ENCODE measurements at regions not wholly inside any gene's neighbourhood (a gene's known extent, or its start where the extent isn't known, plus 50 kb on each side); places are given as distances from the start of the nearest gene placed in this dataset.
A peak's percentile ranks its signal among the peaks of the same experiment; 100 is the strongest.

DNA sequence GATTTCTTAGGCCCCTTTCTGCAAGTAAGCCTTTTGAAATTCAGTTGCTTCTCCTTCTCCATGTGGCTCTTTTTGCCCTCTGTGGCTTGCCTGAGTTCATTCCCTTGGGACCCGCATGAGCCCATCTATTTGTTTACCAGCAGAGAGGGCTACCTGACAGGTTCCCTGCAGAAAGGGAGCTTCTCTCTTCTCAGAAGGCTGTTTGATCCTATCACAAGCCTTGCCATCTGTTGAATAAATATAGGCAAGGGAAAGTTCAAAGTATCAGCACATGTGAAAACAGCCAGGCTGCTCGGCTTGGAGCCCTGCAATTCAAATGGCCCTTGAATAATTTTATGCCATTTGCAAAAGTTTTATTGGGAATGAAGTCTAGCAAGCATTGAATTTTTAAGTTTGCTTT, 720.2 kb upstream of the FZD8 start:
- no peak overlapping the region for H3K27ac ChIP-seq
- peaks cover 0 to 6% (median 0%) of the 10 kb centered on the region in 10 experiments; a peak in 5 of 20 replicates for H3K4me1 ChIP-seq
- no peaks in the 10 kb centered on the region for H3K27me3 ChIP-seq
- peaks cover 0 to 22% (median 10%) of the 10 kb centered on the region in 11 experiments; a peak in 15 of 22 replicates for H3K9me3 ChIP-seq (replicated peaks in 1 of 11)
- no peaks in the 10 kb centered on the region for H4K20me1 ChIP-seq
- no peak for TF ChIP-seq Cebpa-rat (IDR thresholded peaks at IDR 0.05)
- no peaks in the 10 kb centered on the region for H3K36me3 ChIP-seq
- H3K4me2 ChIP-seq = peak overlapping the region in 1 of 11 experiments; percentile 25; a peak in 2 of 22 replicates
- H3K4me3 ChIP-seq = no peak overlapping the region
- H3K9ac ChIP-seq = no peak overlapping the region

DNA sequence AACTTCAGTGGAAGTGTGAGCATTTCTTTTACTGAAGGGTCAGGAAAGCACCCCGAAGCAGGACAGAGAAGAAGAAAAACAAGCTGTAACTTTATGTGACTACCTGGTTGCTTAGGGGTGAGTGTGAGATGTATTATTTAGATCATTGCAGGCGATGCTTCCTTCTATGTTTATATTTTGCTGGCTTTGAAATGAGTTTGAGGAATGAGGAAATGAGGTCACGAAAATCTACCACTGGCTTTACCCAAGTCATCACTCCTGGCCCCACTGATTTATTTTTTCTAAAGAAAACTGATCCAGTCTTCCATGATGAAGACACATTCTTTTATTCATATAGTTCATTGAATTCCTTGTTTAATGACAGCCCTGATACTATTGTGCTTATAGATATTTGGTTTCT, 716.6 kb upstream of the FZD8 start:
- Histone ChIP-seq H3K36me3 (no peaks in the 10 kb centered on the region), H3K4me3 (no peak overlapping the region), H3K27ac (no peak overlapping the region), H4K20me1 (no peaks in the 10 kb centered on the region), H3K9me3 (replicated peaks in 1 of 11) (no peaks in the 10 kb centered on the region), H3K9ac (no peak overlapping the region), H3K4me2 (no peak overlapping the region), H3K27me3 (no peaks in the 10 kb centered on the region), H3K4me1 (peaks cover 0 to 6% (median 0%) of the 10 kb centered on the region in 10 experiments; a peak in 4 of 20 replicates)
- no peak for TF ChIP-seq Cebpa-rat (IDR thresholded peaks at IDR 0.05)

DNA sequence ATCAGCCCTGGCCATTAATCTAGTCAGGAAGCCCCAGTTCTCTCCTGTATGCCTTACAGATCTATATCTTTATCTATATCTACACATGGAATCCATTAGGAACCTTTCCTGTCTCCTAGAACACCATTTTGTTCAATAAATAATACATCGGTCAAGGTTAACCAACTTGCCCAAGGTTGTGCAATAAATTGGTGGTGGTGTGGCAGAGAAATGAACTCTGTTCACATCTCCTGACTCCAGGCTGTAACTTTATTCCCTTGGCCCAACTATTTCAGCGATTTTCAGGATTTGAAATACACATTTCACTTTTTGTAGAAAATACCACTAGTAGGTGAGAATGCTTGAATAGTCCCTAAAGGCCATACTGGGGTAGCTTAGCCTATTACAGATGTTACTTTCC, 712.5 kb upstream of the FZD8 start:
- Histone ChIP-seq H3K4me1 (no peaks in the 10 kb centered on the region), H3K4me2 (no peak overlapping the region), H3K36me3 (no peaks in the 10 kb centered on the region), H3K9me3 (replicated peaks in 1 of 11) (no peaks in the 10 kb centered on the region), H3K27ac (no peak overlapping the region), H4K20me1 (no peaks in the 10 kb centered on the region), H3K4me3 (no peak overlapping the region), H3K27me3 (no peaks in the 10 kb centered on the region), H3K9ac (no peak overlapping the region)
- no peak; a peak in 1 of 22 replicates for TF ChIP-seq Cebpa-rat (IDR thresholded peaks at IDR 0.05)

GRCh38 chr10:36351159-36351558, 709.1 kb upstream of the FZD8 start:
- no peaks in the 10 kb centered on the region for H4K20me1 ChIP-seq
- H3K4me3 ChIP-seq = no peak overlapping the region
- no peaks in the 10 kb centered on the region for H3K4me1 ChIP-seq
- no peaks in the 10 kb centered on the region for H3K9me3 ChIP-seq (replicated peaks in 1 of 11)
- no peak overlapping the region for H3K27ac ChIP-seq
- no peaks in the 10 kb centered on the region for H3K36me3 ChIP-seq
- no peak for TF ChIP-seq Cebpa-rat (IDR thresholded peaks at IDR 0.05)
- H3K4me2 ChIP-seq = no peak overlapping the region
- H3K27me3 ChIP-seq = no peaks in the 10 kb centered on the region
- no peak overlapping the region for H3K9ac ChIP-seq

DNA sequence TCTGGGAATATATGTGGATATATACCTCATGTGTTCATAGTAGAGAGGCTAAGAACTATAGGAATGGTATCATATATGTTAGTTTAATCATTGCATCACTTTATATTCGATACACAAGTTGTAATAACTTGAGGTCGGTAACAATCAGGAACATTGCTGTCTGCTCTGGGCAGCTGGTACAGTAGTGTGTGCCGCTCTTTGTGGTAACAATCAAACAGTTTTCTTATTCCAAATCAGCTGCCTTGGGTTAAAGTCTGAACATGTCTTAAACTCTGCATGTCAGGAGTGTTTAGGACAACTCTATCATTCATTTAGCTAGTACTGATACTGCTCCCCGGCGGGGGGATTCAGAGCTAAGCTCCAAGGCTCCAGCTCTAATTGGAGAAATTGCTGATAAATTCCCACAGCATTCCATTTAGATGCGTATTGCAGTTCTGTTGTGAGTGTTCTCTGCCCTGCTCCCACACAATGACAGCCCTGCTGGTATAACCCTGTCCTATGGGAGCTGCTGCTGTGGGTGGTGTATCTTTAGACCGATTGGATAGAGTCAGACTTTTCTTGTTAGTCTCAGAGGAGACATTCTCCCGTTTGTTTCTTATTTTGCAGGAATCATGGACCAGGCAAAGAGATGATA, 707.5 kb upstream of the FZD8 start:
- H3K9ac ChIP-seq = no peak overlapping the region
- no peak for TF ChIP-seq Cebpa-rat (IDR thresholded peaks at IDR 0.05)
- no peaks in the 10 kb centered on the region for H3K27me3 ChIP-seq
- H3K4me3 ChIP-seq = no peak overlapping the region
- H3K4me2 ChIP-seq = no peak overlapping the region
- H3K36me3 ChIP-seq = no peaks in the 10 kb centered on the region
- H3K9me3 ChIP-seq (replicated peaks in 1 of 11) = no peaks in the 10 kb centered on the region
- no peaks in the 10 kb centered on the region for H3K4me1 ChIP-seq
- H3K27ac ChIP-seq = no peak overlapping the region
- no peaks in the 10 kb centered on the region for H4K20me1 ChIP-seq

DNA sequence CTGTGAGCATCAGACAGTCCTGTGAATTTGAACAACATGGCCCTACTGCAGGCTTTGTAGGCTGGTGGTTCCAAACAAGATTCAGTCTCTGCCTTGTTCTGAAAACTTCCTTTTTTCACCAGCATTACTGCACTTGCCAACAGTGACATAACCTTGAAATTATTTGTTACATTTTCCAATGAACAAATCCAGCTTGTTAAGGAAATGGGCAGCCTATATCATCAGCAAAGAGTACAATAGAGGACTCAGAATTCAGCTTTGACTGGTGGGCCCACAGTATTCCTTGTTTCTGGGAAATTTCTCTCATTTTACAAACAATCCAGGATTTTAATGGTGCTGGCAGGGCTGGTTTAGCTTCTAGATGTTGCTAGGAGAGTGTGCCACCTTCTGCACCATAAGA, 703.7 kb upstream of the FZD8 start:
- no peak overlapping the region for H3K4me3 ChIP-seq
- H3K27me3 ChIP-seq = no peaks in the 10 kb centered on the region
- TF ChIP-seq Cebpa-rat (IDR thresholded peaks at IDR 0.05) = no peak
- no peaks in the 10 kb centered on the region for H3K9me3 ChIP-seq (replicated peaks in 1 of 11)
- no peaks in the 10 kb centered on the region for H3K4me1 ChIP-seq
- H3K36me3 ChIP-seq = no peaks in the 10 kb centered on the region
- no peak overlapping the region for H3K4me2 ChIP-seq
- H3K9ac ChIP-seq = no peak overlapping the region
- no peak overlapping the region for H3K27ac ChIP-seq
- H4K20me1 ChIP-seq = no peaks in the 10 kb centered on the region

DNA sequence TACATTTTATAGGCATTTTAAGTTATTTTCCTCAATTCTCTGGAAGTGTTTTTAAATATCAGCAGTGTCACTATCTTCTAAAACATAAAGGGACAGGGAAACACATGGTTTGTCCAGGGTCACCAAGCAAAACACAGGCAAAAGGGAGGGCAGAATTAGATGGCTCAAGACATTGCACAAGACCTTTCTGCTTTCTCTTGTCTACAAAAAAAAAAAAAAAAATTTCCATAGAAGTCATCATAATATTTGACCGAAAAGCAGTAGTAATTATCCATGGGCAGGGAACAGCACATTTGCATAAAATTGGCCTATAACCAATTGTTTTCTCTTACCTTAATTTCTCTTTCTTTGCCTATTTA, 703.1 kb upstream of the FZD8 start:
- Histone ChIP-seq H4K20me1 (no peaks in the 10 kb centered on the region), H3K36me3 (no peaks in the 10 kb centered on the region)

DNA sequence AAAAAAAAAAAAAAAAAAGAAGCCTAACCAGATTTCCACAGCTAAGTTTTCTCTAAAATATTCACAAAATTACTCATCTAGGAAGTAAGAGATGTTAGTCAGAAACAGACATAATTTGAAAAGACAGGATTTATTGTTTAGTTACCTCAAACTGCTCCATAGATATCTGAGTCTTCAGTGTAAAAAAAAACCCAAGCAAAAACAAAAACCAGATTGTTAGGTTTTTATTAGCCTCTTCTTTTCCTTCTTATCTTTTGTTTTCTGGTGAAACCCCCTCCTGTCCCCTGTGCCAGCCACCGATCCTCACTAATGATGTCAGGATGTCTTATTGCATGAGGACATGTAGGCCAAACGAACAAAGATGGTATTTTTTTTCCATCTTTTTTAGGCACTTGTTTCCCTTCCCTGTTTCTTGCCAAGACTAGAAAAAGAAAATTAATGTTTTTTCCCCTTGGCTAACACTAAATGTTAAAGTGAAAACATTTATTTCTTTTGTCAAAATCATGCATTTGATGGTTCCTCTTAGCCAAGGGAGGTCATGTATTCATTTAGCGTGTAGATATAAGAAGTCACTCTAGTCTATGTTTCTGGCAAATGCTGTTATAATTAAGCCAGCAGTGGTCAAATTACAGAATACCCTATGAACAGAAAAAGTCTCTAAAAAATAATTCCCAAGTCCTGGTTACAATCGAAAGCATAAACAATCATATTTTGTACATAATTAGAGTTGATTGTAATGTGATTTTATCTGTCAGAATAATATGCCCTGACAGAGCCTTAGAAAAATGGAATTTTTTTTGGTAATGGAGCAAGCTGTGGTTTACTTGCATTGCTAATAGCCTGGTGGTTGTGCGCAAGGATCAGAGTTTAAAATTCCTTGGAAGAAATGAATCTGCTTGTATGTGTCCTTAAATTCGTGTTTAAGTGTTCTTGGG, 702.4 kb upstream of the FZD8 start:
- no peaks in the 10 kb centered on the region for H4K20me1 ChIP-seq
- no peak for TF ChIP-seq Cebpa-rat (IDR thresholded peaks at IDR 0.05)
- H3K9me3 ChIP-seq (replicated peaks in 1 of 11) = no peaks in the 10 kb centered on the region
- H3K27ac ChIP-seq = no peak overlapping the region
- no peak overlapping the region for H3K4me2 ChIP-seq
- H3K9ac ChIP-seq = no peak overlapping the region
- H3K27me3 ChIP-seq = no peaks in the 10 kb centered on the region
- no peaks in the 10 kb centered on the region for H3K36me3 ChIP-seq
- H3K4me3 ChIP-seq = no peak overlapping the region
- no peaks in the 10 kb centered on the region for H3K4me1 ChIP-seq

More for the DNA sequence above, 703.1 kb upstream of the FZD8 start:
- no peak overlapping the region for H3K4me3 ChIP-seq
- H3K9me3 ChIP-seq (replicated peaks in 1 of 11) = no peaks in the 10 kb centered on the region
- H3K9ac ChIP-seq = no peak overlapping the region
- TF ChIP-seq Cebpa-rat (IDR thresholded peaks at IDR 0.05) = no peak; a peak in 1 of 22 replicates
- no peak overlapping the region for H3K27ac ChIP-seq
- no peak overlapping the region for H3K4me2 ChIP-seq
- no peaks in the 10 kb centered on the region for H3K27me3 ChIP-seq
- no peaks in the 10 kb centered on the region for H3K4me1 ChIP-seq

DNA sequence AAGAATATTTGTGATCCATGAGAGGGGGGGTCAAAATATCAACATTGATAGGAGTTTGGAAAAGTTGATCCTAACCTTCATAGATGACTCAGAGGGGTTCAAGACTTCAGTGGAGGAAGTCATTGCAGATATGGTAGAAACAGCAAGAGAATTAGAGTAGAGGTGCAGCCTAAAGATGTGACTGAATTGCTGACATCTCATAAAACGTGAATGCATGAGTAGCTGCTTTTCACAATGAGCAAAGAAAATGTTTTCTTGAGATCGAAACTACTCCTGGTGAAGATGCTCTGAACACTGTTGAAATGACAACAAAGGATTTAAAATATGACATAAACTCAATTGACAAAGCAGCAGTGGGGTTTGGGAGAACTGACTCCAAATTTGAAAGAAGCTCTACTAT, 700.7 kb upstream of the FZD8 start:
- Histone ChIP-seq H3K4me1 (no peaks in the 10 kb centered on the region), H3K4me2 (no peak overlapping the region), H3K4me3 (no peak overlapping the region), H3K9me3 (replicated peaks in 1 of 11) (no peaks in the 10 kb centered on the region), H3K27me3 (no peaks in the 10 kb centered on the region), H3K36me3 (no peaks in the 10 kb centered on the region), H3K27ac (no peak overlapping the region), H4K20me1 (no peaks in the 10 kb centered on the region), H3K9ac (no peak overlapping the region)
- TF ChIP-seq Cebpa-rat (IDR thresholded peaks at IDR 0.05) = no peak

GRCh38 chr10:36341471-36341870, 699.4 kb upstream of the FZD8 start:
- H3K27me3 ChIP-seq = no peaks in the 10 kb centered on the region
- H3K4me2 ChIP-seq = no peak overlapping the region
- H4K20me1 ChIP-seq = no peaks in the 10 kb centered on the region
- H3K4me1 ChIP-seq = no peaks in the 10 kb centered on the region
- no peak overlapping the region for H3K4me3 ChIP-seq
- no peak overlapping the region for H3K27ac ChIP-seq
- no peak for TF ChIP-seq Cebpa-rat (IDR thresholded peaks at IDR 0.05)
- no peak overlapping the region for H3K9ac ChIP-seq
- no peaks in the 10 kb centered on the region for H3K36me3 ChIP-seq
- no peaks in the 10 kb centered on the region for H3K9me3 ChIP-seq (replicated peaks in 1 of 11)

All from BLaER1 treated with 17β-estradiol and CSF1 and Interleukin-3, amounts not matched to agents 10 nM and 100 nM (cell line).